ENCODE measurements at regions not wholly inside any gene's neighbourhood (a gene's known extent, or its start where the extent isn't known, plus 50 kb on each side); places are given as distances from the start of the nearest gene placed in this dataset.

- no peak overlapping the region for H3K9ac ChIP-seq (ENCODE audit: insufficient read depth in 1 of 2, low read depth in 2 of 2, low read length in 2 of 2)
- no peak overlapping the region for H2AFZ ChIP-seq (ENCODE audit: low read depth, low read length)
- in situ Hi-C loops (cut with MboI) (no loop called here), intact Hi-C loops (cut with micrococcal nuclease) (no loop called here)
- no peak overlapping the region for H3K4me3 ChIP-seq
- no TSS peak for BruUV-seq (replicated peaks)
- no peaks in the 10 kb centered on the region for H3K36me3 ChIP-seq (ENCODE audit: control insufficient read depth, insufficient read depth, low read length)
- ChIA-PET CTCF (ENCODE audit: low intra/inter-chr PET ratio) (no interaction called here), POLR2A (no interaction called here)
- TF ChIP-seq FOS (IDR thresholded peaks at IDR 0.05; ENCODE audit: extremely low read depth, insufficient read length) (no peak), SMARCC2 (IDR thresholded peaks at IDR 0.05; ENCODE audit: low read depth) (no peak), PRDM10 (IDR thresholded peaks at IDR 0.05; ENCODE audit: partially characterized antibody) (no peak), ZNF592 (IDR thresholded peaks at IDR 0.05) (no peak), ZNF507 (tag; conservative IDR thresholded peaks at IDR 0.05) (no peak), CC2D1A (IDR thresholded peaks at IDR 0.05) (no peak), HNRNPUL1 (IDR thresholded peaks at IDR 0.05; ENCODE audit: low read length) (no peak), CSDE1 (IDR thresholded peaks at IDR 0.05) (no peak), KLF10 (CRISPR knock-in tag; IDR thresholded peaks at IDR 0.05) (no peak), ARID3A (IDR thresholded peaks at IDR 0.05; ENCODE audit: borderline replicate concordance, low read depth, low read length) (no peak), POLR2AphosphoS5 (IDR thresholded peaks at IDR 0.05; ENCODE audit: control insufficient read depth, insufficient read depth, low read depth, low read length) (no peak), SREBF1 (IDR thresholded peaks at IDR 0.05; ENCODE audit: borderline replicate concordance, low read depth, low read length) (no peak), ZNF165 (CRISPR knock-in tag; IDR thresholded peaks at IDR 0.05; ENCODE audit: borderline replicate concordance) (no peak), COPS2 (conservative IDR thresholded peaks at IDR 0.05) (no peak)
- H3K27ac ChIP-seq (ENCODE audit: extremely low read depth, low read depth, low read length): no peak overlapping the region
- no peaks in the 10 kb centered on the region for H3K9me1 ChIP-seq (ENCODE audit: control insufficient read depth, insufficient read depth, low read length)
- no peaks in the 10 kb centered on the region; a peak in 1 of 5 replicates for H3K4me1 ChIP-seq (replicated peaks in 1 of 2; ENCODE audit: control insufficient read depth in 2 of 2, insufficient read depth in 2 of 2, low read length in 2 of 2)
- no peaks in the 10 kb centered on the region for H4K20me1 ChIP-seq (replicated peaks; ENCODE audit: control insufficient read depth, insufficient read depth, low read length)
- no peaks in the 10 kb centered on the region for H3K9me3 ChIP-seq (replicated peaks; ENCODE audit: control insufficient read depth, insufficient read depth, low read depth, low read length)
- no peaks in the 10 kb centered on the region for H3K79me2 ChIP-seq (ENCODE audit: control insufficient read depth, insufficient read depth, low read length)
- FAIRE-seq (no peak), DNase-seq (ENCODE audit: extremely low read depth in 1 of 4, low spot score in 3 of 4) (no peak), ATAC-seq (no peak)
- H3K27me3 ChIP-seq (ENCODE audit: control insufficient read depth in 2 of 2, insufficient read depth in 2 of 2, low read length in 2 of 2): peaks cover 0 to 9% of the 10 kb centered on the region in 2 experiments; a peak in 2 of 5 replicates
- WGBS (ENCODE audit: insufficient coverage, low coverage, missing lambda C conversion rate): 1% methylated on average over 10 of the region's 11 CpGs
- no peak overlapping the region for H3K4me2 ChIP-seq (ENCODE audit: insufficient read depth, low read length)
These were observed 175.4 kb downstream of the SHOX start for GRCh38 chrX:805988-806387.
